Esophagus squamous epithelium (tissue), 4 donors: ENCODE measurements at regions not wholly inside any gene's neighbourhood (a gene's known extent, or its start where the extent isn't known, plus 50 kb on each side); places are given as distances from the start of the nearest gene placed in this dataset.

Experiments used
- CTCF ChIP-seq, 6 experiments: fragments of 450-650 bp in 4 of 6; fragments of 200-600 bp in 2 of 6; sonication (generic) in 2 of 6; IDR thresholded peaks; one replicate each; pipeline ENCODE4 v1.5.1; 2016 to 2019; ENCODE audit warnings: antibody characterized with exemption in 6 of 6, mild to moderate bottlenecking in 4 of 6, moderate library complexity in 4 of 6
- POLR2A ChIP-seq, 4 donors: fragments of 450-650 bp; IDR thresholded peaks; one replicate each; pipeline ENCODE4 v1.6.1; 2017; ENCODE audit warnings: antibody characterized with exemption in 4 of 4, mild to moderate bottlenecking in 4 of 4, moderate library complexity in 3 of 4

- TF ChIP-seq CTCF (IDR thresholded peaks at IDR 0.05): no peak
- no peak for TF ChIP-seq POLR2A (IDR thresholded peaks at IDR 0.05)
These were observed 87.5 kb downstream of the ING1 start for GRCh38 chr13:110801044-110801443.
